GM12875 (cell line): ENCODE measurements at regions not wholly inside any gene's neighbourhood (a gene's known extent, or its start where the extent isn't known, plus 50 kb on each side); places are given as distances from the start of the nearest gene placed in this dataset.

Experiments used
- H3K4me3 ChIP-seq: one replicate; pipeline ENCODE4 v1.5.1; 2011; ENCODE audit warnings: low read depth, low read length, control low read depth
- CTCF ChIP-seq: IDR thresholded peaks from 2 replicates; pipeline ENCODE4 v1.5.1; 2011; ENCODE audit warnings: low read depth, mild to moderate bottlenecking, control low read depth, inconsistent platforms, low read length, moderate library complexity, borderline replicate concordance; ENCODE audit not compliant: insufficient read depth

GRCh38 chr5:3530251-3530650 is 65.4 kb upstream of the IRX1 start:
- TF ChIP-seq CTCF, result no peak
- H3K4me3 ChIP-seq, result no peak overlapping the region

GRCh38 chr5:3526551-3527185 is 69.0 kb upstream of the IRX1 start:
- H3K4me3 ChIP-seq, result no peak overlapping the region
- no peak for TF ChIP-seq CTCF

GRCh38 chr5:3522491-3522890 is 73.1 kb upstream of the IRX1 start:
- H3K4me3 ChIP-seq, result no peak overlapping the region
- TF ChIP-seq CTCF, result no peak

- no peak overlapping the region for H3K4me3 ChIP-seq
- TF ChIP-seq CTCF, result no peak
Observed at GRCh38 chr5:3518576-3518975, 77.1 kb upstream of the IRX1 start.

GRCh38 chr5:3518051-3518450 is 77.6 kb upstream of the IRX1 start:
- no peak for TF ChIP-seq CTCF
- no peak overlapping the region for H3K4me3 ChIP-seq

GRCh38 chr5:3517348-3517747 is 78.3 kb upstream of the IRX1 start:
- H3K4me3 ChIP-seq, result no peak overlapping the region
- TF ChIP-seq CTCF, result no peak

- no peak for TF ChIP-seq CTCF
Observed at GRCh38 chr5:3512361-3513095, 83.1 kb upstream of the IRX1 start.

More at GRCh38 chr5:3512361-3513095, 83.1 kb upstream of the IRX1 start:
- H3K4me3 ChIP-seq, result no peak overlapping the region
